ENCODE measurements at regions not wholly inside any gene's neighbourhood (a gene's known extent, or its start where the extent isn't known, plus 50 kb on each side); places are given as distances from the start of the nearest gene placed in this dataset.
A peak's percentile ranks its signal among the peaks of the same experiment; 100 is the strongest.

- no peak for DNase-seq (ENCODE audit: low spot score)
Observed at GRCh38 chr20:39875492-39876110, 813.4 kb downstream of the MAFB start.

DNA sequence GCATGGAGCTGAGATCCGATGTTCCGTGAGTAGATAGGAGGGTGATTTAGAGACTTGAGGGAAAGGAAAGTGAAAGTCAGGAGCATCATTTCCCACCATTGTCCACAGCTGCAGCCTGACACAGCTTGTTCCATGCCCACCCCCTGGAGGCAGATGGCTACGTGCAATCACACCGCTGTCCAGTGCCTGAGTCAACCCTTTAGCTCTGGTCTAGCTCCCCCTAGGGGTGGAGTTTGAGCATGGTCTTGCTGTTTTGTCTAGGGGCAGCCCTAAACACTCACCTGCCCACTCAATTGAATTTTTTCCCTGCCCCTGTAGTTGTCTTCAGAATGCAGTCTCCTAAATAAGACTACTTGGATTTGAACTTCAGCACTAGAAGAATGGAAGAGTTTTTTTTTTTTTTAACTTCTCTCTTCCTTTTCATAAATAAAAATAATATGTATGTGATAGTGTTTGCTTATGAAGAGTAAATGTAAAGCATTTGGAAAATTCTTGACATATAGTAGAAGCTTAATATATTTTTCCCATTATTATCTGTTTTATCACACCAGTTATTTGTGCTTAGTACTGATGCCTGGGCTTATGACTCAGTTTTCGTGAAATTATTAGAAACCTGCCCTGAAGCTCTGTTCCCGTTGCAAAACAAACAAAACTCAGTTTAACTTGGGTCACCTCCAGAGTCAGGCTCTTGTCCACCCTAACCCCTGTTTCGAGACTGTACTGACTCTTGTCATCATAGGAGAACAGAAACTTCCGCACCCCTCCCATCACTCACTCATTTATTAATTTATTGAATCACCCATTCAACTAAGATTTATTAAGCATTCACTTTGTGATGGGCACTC, 814.8 kb downstream of the MAFB start:
- peak; percentile 78 for DNase-seq (ENCODE audit: low spot score)

GRCh38 chr20:39873286-39873685, 815.8 kb downstream of the MAFB start:
- DNase-seq (ENCODE audit: low spot score) = no peak

- no peak for DNase-seq (ENCODE audit: low spot score)
Observed at GRCh38 chr20:39871013-39871412, 818.0 kb downstream of the MAFB start.

- DNase-seq (ENCODE audit: low spot score) = no peak
Observed at GRCh38 chr20:39865446-39865845, 823.6 kb downstream of the MAFB start.

- DNase-seq (ENCODE audit: low spot score) = no peak
Observed at GRCh38 chr20:39862470-39862891, 826.6 kb downstream of the MAFB start.

DNA sequence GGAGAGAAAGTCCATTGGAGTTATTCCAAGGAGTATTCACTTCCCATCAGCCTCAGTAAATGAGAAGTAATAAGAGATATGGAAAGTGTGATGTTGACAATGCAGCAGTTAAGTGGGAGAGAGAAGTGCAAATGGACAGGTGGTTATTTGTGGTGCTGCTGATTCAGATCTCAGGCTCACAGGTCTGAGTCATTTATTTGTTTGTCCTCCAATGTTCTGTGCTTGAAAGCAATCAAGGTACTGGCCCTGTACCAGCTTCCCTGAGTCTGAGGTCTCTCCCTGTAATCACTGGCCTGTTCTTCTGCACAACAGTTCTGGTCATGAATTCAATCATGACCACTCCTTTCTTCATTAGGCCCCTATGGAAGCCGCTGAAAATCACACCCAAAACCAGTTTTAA, 827.7 kb downstream of the MAFB start:
- no peak for DNase-seq (ENCODE audit: low spot score)

DNA sequence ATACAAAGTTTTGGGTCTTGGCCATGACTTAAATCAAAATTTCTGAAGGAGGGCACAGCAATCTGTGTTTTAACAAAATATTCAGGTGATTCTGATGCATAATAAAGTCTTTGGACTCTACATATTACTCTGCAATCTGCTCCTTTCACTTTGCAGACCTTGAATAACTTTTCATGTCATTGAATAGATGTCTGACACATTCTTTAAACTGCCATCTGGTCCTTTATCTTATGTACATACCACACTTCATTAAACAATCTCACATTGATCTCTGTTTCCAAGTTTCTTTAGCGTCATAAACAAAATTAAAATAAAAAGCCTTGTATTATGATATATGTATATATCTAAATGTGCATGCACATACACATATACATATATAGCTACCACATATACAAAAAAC, 831.2 kb downstream of the MAFB start:
- DNase-seq (ENCODE audit: low spot score) = no peak

DNA sequence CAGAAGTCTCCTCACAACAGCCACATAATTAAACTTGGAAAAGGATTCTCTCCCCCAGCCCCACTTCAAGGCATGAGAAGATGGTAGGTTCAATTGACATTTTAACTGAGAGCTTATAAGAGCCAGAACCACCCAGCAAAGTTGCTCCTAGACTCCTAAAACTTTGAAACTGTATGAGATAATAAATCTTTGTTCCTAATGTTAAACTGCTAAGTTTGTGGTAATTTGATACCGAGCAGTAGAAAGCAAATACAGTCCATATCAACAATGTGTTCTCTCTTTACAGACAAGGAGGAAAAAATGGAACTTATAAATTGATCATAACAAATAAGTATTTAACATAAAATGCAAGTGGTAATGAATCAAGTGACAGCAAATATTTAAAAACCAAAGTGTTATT, 831.8 kb downstream of the MAFB start:
- no peak for DNase-seq (ENCODE audit: low spot score)

DNA sequence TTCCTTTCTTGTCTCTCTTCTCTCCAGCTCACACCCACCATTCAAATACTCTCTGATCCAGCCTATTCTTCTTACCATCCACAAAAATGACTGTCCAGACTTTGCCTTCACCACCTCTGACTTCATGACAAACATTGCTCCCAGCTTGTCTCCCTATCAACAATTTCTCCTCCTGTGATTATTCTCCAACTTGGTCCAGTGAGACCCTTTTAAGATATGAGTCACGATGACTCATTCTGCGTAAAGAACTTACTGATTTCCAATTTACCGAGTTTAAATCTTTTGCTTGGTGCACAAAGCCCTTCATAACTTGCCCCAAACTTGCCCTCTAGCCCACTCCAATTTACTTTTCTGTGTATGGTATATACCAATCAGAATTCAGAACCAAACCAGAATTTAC, 833.2 kb downstream of the MAFB start:
- no peak for DNase-seq (ENCODE audit: low spot score)

- no peak for DNase-seq (ENCODE audit: low spot score)
Observed at GRCh38 chr20:39855056-39855455, 834.0 kb downstream of the MAFB start.

GRCh38 chr20:39853636-39854035, 835.4 kb downstream of the MAFB start:
- DNase-seq (ENCODE audit: low spot score) = no peak

DNA sequence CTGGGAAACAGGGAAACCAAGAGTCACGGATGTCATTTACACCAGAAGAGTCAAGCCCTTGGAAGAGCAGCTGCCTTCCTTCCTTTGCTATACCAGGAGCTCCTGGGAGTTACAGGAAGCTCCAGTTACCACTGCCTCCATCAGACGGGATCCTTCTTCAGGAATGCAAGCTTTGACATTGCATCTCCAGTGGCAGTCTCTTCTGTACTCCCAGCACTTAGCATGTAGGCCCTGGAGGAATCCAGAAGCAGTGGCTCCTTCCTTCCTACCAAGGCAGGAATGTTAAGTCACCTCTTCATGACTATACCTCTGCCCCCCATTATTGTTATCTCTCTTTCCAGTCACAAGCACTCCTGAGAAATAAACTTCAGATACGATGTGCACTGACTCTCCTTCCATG, 836.0 kb downstream of the MAFB start:
- DNase-seq (ENCODE audit: low spot score) = no peak

- DNase-seq (ENCODE audit: low spot score) = no peak
Observed at GRCh38 chr20:39851459-39851858, 837.6 kb downstream of the MAFB start.

DNA sequence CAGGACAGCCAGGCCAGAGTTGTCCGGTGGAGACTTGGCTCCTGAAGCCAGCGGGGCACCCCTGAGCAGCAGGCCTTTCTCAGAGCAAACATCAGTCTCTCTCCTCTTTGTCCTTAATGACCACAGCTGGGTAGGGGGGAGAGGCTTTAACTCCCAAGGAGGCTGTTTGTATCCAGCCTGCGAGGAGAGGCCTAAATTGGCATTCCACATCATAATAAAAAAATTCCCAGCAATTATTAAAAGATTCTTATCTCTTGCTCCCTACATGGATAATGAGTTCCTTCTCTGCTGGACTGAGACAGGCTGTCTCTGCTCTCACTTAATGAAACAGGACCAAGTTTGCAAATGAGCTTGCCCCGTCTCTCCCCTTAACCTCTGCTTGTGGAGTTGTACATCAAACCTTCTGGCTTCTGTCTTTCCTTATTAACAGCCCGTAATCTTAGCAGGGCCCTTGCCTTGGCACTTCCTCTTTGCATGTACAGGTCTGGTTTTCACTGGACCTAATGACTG, 838.2 kb downstream of the MAFB start:
- DNase-seq (ENCODE audit: low spot score) = no peak

- DNase-seq (ENCODE audit: low spot score) = no peak
Observed at GRCh38 chr20:39850246-39850645, 838.8 kb downstream of the MAFB start.

- no peak for DNase-seq (ENCODE audit: low spot score)
Observed at GRCh38 chr20:39849664-39850063, 839.4 kb downstream of the MAFB start.

GRCh38 chr20:39849171-39849570, 839.9 kb downstream of the MAFB start:
- DNase-seq (ENCODE audit: low spot score) = no peak

DNA sequence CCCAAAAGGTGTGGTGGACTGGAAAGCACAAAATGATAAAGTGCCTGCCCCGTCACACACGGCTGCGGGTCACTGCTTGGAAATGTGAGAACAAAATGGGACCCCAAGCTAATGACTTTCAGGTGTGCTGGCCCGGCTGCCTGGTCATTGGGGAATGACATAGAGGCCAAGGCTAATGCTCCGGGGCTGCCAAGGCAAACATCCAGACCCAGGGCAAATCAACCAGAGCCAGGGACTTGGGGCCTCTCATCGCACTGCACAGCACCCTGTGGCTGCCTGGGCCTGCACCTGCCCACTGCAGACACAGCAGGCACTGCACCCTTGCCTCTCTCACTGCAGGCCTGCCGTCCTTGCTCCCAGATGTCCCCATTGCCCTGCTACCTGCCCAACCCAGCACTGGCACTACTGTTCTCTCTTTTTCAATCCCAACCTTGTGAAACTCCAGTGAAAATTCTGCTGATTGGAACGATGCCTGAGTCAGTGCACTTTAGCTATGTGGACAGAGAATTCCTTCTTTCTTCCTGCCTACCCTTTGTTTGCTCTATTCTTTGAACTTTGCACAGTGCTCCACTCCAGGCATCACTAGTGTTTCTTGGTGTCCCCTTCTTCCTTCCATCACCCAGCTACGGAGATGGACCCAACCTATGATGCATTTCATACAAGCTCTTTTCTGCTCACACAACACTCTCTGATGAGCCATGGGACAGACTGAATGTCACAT, 849.5 kb downstream of the MAFB start:
- no peak for DNase-seq (ENCODE audit: low spot score)

DNA sequence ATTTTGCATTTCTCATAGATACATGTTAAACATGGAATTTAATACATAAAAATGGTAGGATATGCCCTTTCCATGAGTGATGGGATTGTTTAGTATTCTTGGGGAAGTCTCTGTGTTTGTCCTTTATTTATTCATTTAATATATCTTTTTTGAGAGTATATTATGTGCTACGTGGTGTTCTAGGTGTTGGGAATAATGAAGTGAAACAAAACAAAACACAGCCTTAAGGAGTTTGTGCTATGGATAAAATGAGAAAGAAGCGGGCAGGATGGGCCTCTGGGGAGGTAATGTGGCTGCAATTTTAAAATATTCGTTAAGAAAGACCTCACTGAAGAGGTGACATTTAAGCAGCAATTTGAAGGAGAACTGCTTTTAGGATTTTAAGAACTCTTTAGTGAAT, 851.5 kb downstream of the MAFB start:
- no peak for DNase-seq (ENCODE audit: low spot score)

DNA sequence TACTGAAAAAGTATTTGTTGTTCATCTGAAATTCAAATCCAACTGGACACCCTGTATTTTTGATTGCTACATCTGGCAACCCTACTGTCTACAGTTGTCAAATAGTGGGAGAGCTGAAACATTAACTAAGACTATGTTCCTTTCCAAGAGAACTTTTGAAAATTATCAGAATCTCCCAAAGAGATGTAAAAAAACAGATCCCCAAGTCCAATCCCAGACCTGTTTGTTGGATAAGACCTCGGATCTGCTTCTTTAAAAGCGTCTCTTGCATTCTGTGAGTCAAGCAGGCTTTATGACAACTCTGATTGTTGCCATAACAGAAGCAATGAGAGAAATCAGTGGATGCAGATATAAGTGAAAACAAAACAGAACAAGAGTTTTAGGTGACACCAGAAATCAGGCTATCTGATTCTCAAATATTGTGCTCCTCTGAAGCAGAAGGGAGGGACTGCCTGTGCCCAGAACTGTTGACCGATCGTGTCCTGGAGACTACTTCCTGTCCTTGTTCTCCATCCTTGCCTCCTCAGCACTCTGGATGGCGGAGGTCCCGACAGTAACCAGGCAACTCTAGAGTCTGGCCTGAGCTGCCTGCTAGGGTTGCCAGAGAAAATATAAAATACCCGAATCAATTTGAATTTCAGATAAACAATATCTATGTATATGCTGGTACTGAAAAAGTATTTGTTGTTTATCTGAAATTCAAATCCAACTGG, 853.8 kb downstream of the MAFB start:
- DNase-seq (ENCODE audit: low spot score) = no peak

- no peak for DNase-seq (ENCODE audit: low spot score)
Observed at GRCh38 chr20:39830903-39831302, 858.1 kb downstream of the MAFB start.
